Right lobe of liver (tissue), 6 donors: ENCODE measurements at regions not wholly inside any gene's neighbourhood (a gene's known extent, or its start where the extent isn't known, plus 50 kb on each side); places are given as distances from the start of the nearest gene placed in this dataset.

Experiments used
- ATAC-seq, 4 donors: fragments of 200-7000 bp; cut with Tn5 transposase; one replicate each; pipeline ENCODE4 v1.9.1; 2020; ENCODE audit warnings: mild to moderate bottlenecking in 4 of 4, moderate library complexity in 4 of 4
- DNase-seq, 3 donors: peaks; one replicate each; pipeline ENCODE4 v3.0.0-alpha.2; 2020
- H3K27ac ChIP-seq, 3 donors: fragments of 200-600 bp; one replicate each; pipeline ENCODE4 v1.8.0; 2022
- H3K27me3 ChIP-seq, 2 donors: fragments of 200-600 bp; one replicate each; pipeline ENCODE4 v1.8.0; 2022
- H3K36me3 ChIP-seq, 4 donors: fragments of 200-600 bp; sonication (generic) in 1 of 4; one replicate each; pipeline versions ENCODE4 v1.5.1 to v1.8.0; 2017 to 2022; ENCODE audit warnings: control low read depth in 1 of 4
- H3K4me1 ChIP-seq, 4 donors: fragments of 200-600 bp; sonication (generic) in 1 of 4; one replicate each; pipeline versions ENCODE4 v1.5.1 to v1.8.0; 2017 to 2022; ENCODE audit warnings: control low read depth in 1 of 4
- H3K4me3 ChIP-seq, 3 donors: fragments of 200-600 bp; one replicate each; pipeline ENCODE4 v1.8.0; 2022
- H3K9me3 ChIP-seq, 4 donors: fragments of 200-600 bp; sonication (generic) in 1 of 4; one replicate each; pipeline versions ENCODE4 v1.5.1 to v1.8.0; 2017 to 2022; ENCODE audit warnings: control low read depth in 1 of 4
- POLR2A ChIP-seq: fragments of 450-650 bp; IDR thresholded peaks from one replicate; pipeline ENCODE4 v1.6.1; 2017; ENCODE audit warnings: antibody characterized with exemption, mild to moderate bottlenecking
- WGBS: methylation state at CpG from one replicate; pipeline ENCODE4 v1.1.6; 2018; ENCODE audit warnings: low coverage, low lambda C conversion rate; ENCODE audit not compliant: insufficient coverage; ENCODE audit errors: missing lambda C conversion rate; 5-methylcytosine and 5-hydroxymethylcytosine counted together
- intact Hi-C, 2 donors: fragments of 100-400 bp; cut with DNase I; formaldehyde crosslinking; loops; one replicate each; pipeline versions ENCODE4 v1.11.2 to v1.14.1; 2022
- TF ChIP-seq, protein P1 (sequence below), 4 donors: fragments of 200-600 bp in 3 of 4; fragments of 450-650 bp in 1 of 4; IDR thresholded peaks; one replicate each; pipeline versions ENCODE4 v1.5.1 to v1.8.0; 2016 to 2022; ENCODE audit warnings: antibody characterized with exemption in 4 of 4, mild to moderate bottlenecking in 2 of 4
- donor health status: DM: no; HTN: yes; CAD: no.
- donor health status: DM: no; HTN: no; CAD: no.
- donor health status: DM: no; HTN: no; CAD: no.
- donor health status: DM: no; HTN: yes; CAD: no.
- donor health status: DM: no; HTN: yes; CAD: no.

DNA sequence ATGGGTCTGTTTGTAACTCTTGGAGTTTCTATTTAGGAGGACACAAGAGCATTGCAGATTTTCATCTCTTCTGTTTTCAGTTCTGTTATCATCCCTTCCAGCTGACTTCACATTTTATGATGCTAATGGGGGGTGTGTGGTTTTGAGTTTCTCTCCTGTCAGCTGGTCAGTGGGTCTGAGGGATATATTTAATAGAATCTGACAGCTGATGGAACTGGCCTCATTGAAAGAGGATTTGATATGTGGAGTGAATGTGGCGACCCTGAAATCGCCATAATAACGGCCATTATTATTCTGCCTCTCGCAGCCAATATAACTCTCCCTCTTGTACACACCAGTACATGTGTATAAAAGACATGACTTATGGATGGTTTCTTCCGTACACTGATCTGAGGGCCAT, 128.1 kb downstream of the SALL1 start:
- no peaks in the 10 kb centered on the region for H3K36me3 ChIP-seq
- ATAC-seq (no peak), DNase-seq (no peak)
- H3K27ac ChIP-seq = no peak overlapping the region
- H3K4me1 ChIP-seq = peaks cover 0 to 5% (median 0%) of the 10 kb centered on the region in 4 donors
- no peaks in the 10 kb centered on the region for H3K27me3 ChIP-seq
- WGBS = 87% methylated on average over 5 of the region's 5 CpGs
- TF ChIP-seq, protein P1, sequence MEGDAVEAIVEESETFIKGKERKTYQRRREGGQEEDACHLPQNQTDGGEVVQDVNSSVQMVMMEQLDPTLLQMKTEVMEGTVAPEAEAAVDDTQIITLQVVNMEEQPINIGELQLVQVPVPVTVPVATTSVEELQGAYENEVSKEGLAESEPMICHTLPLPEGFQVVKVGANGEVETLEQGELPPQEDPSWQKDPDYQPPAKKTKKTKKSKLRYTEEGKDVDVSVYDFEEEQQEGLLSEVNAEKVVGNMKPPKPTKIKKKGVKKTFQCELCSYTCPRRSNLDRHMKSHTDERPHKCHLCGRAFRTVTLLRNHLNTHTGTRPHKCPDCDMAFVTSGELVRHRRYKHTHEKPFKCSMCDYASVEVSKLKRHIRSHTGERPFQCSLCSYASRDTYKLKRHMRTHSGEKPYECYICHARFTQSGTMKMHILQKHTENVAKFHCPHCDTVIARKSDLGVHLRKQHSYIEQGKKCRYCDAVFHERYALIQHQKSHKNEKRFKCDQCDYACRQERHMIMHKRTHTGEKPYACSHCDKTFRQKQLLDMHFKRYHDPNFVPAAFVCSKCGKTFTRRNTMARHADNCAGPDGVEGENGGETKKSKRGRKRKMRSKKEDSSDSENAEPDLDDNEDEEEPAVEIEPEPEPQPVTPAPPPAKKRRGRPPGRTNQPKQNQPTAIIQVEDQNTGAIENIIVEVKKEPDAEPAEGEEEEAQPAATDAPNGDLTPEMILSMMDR (IDR thresholded peaks at IDR 0.05) = no peak
- no peak for TF ChIP-seq POLR2A
- H3K9me3 ChIP-seq = no peaks in the 10 kb centered on the region
- intact Hi-C loops = no loop called here
- no peak overlapping the region for H3K4me3 ChIP-seq

DNA sequence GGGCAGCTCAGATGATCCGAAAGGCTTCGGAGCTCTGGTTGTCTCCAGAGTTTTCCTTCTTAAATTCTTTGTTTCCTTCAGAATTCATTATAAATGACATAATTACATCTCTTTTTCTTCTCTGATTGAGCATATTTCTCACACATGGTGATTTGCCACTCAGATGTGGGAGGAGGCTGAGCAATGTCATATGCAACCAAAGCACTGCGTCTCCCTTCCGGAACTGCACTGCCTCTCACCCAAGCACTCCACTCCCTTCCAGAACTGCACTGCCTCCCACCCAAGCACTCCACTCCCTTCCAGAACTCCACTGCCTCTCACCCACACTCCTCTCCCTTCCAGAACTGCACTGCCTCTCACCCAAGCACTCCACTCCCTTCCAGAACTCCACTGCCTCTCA, 131.5 kb downstream of the SALL1 start:
- intact Hi-C loops = no loop called here
- H3K4me3 ChIP-seq = no peak overlapping the region
- WGBS = 42% methylated on average over 2 of the region's 4 CpGs

DNA sequence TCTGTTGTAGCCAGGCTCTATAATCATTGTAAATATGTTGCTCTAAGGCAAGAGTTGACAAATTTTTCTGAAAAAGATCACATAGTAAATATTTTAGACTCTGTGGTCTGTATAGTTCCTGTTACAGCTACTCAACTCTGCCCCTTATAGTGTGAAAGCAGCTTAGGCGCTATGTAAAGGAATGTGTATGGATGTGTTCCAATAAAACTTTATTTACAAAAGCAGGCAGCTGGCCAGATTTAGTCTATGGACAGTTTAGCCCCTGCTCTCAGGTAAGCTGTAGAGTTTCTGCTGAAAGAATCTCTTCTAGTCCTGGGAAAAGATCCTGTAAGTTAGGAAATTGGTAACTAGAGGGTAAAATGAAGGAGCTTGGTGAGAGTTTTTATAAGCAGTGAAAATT, 133.1 kb downstream of the SALL1 start:
- intact Hi-C loops = no loop called here

More for the DNA sequence above, 131.5 kb downstream of the SALL1 start:
- no peak for ATAC-seq
- no peak for TF ChIP-seq POLR2A
- TF ChIP-seq, protein P1 (IDR thresholded peaks at IDR 0.05) = no peak
- H3K27ac ChIP-seq = no peak overlapping the region
- DNase-seq = no peak
- no peaks in the 10 kb centered on the region for H3K27me3 ChIP-seq
- no peaks in the 10 kb centered on the region for H3K36me3 ChIP-seq
- H3K4me1 ChIP-seq = no peaks in the 10 kb centered on the region
- no peaks in the 10 kb centered on the region for H3K9me3 ChIP-seq

DNA sequence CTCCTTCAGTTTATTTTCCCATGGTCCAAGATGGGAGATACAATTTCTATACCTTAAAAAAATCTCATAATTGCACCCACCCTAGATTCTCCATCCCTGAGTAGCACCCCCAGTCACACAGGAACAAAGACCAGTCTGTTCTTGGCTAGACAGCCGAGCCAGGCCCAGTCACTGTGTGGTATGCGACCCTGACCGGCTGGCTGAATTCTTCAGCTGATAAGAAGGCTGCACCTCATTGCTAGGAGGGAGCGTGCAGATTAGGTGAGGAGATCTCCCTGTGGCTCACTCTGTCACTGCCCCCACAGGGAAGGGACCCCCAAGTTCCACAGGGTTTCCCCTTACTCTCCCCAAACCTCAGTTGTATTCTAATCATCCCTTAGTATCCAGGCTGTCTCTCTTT, 138.7 kb downstream of the SALL1 start:
- DNase-seq (no peak), ATAC-seq (no peak)
- H3K27ac ChIP-seq = no peak overlapping the region
- peaks cover 0 to 21% (median 8%) of the 10 kb centered on the region in 4 donors for H3K4me1 ChIP-seq
- WGBS = 60% methylated on average over 4 of the region's 4 CpGs
- no peaks in the 10 kb centered on the region for H3K36me3 ChIP-seq
- H3K4me3 ChIP-seq = no peak overlapping the region
- no peaks in the 10 kb centered on the region for H3K9me3 ChIP-seq
- intact Hi-C loops = no loop called here
- TF ChIP-seq, protein P1 (IDR thresholded peaks at IDR 0.05) = no peak
- TF ChIP-seq POLR2A = no peak
- H3K27me3 ChIP-seq = no peaks in the 10 kb centered on the region

More for the DNA sequence above, 133.1 kb downstream of the SALL1 start:
- DNase-seq (no peak), ATAC-seq (no peak)
- Histone ChIP-seq H3K27ac (no peak overlapping the region), H3K4me3 (no peak overlapping the region), H3K4me1 (no peaks in the 10 kb centered on the region), H3K9me3 (no peaks in the 10 kb centered on the region), H3K36me3 (no peaks in the 10 kb centered on the region), H3K27me3 (no peaks in the 10 kb centered on the region)
- 86% methylated on average over 1 of the region's 1 CpG for WGBS
- no peak for TF ChIP-seq POLR2A
- TF ChIP-seq, protein P1 (IDR thresholded peaks at IDR 0.05) = no peak

DNA sequence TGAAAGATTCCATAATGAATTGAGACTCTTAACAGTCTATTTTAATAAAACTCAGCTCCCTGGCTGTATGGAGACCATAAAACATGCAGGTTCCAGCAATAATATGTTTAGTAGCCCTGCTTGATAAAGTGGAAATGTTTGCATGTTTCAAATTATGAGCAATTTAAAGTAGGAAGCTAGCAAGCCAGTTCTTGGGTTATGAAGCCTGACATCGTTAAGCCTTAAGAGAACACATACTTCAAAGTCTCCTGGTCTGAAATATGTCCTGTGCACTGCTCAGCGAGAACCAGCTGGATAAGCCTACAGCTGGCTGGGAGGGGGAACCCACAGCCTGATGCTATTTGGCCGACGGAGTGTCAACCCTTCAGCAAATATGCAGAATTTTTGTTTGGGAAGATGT, 140.3 kb downstream of the SALL1 start:
- 76% methylated on average over 3 of the region's 4 CpGs for WGBS

More for the DNA sequence above, 140.3 kb downstream of the SALL1 start:
- Histone ChIP-seq H3K27me3 (no peaks in the 10 kb centered on the region), H3K4me3 (no peak overlapping the region), H3K9me3 (no peaks in the 10 kb centered on the region), H3K4me1 (peaks cover 0 to 27% (median 8%) of the 10 kb centered on the region in 4 donors), H3K27ac (no peak overlapping the region), H3K36me3 (no peaks in the 10 kb centered on the region)
- TF ChIP-seq POLR2A = no peak
- TF ChIP-seq, protein P1 (IDR thresholded peaks at IDR 0.05) = no peak
- DNase-seq (no peak), ATAC-seq (no peak)
- intact Hi-C loops = no loop called here
